ENCODE measurements at regions not wholly inside any gene's neighbourhood (a gene's known extent, or its start where the extent isn't known, plus 50 kb on each side); places are given as distances from the start of the nearest gene placed in this dataset.

GRCh38 chr5:85320495-85320894 lies 935.8 kb upstream of the EDIL3 start:
- TF ChIP-seq CTCF (conservative IDR thresholded peaks at IDR 0.05; ENCODE audit: low read depth, low read length) (no peak), EZH2 (IDR thresholded peaks at IDR 0.05; ENCODE audit: borderline replicate concordance, low read depth, low read length, poor library complexity, severe bottlenecking) (no peak)

Measured in A673 (cell line).